HepG2 (cell line): ENCODE measurements at regions not wholly inside any gene's neighbourhood (a gene's known extent, or its start where the extent isn't known, plus 50 kb on each side); places are given as distances from the start of the nearest gene placed in this dataset.

Source experiments
- ATAC-seq: fragments of 200-7000 bp; cut with Tn5 transposase; 3 replicates; pipeline ENCODE4 v1.9.1; 2020; ENCODE audit warnings: mild to moderate bottlenecking, moderate library complexity
- BruUV-seq: library from RNA; stranded (reverse); fragments of 400-500 nt; replicated peaks from 2 replicates; lab custom pipeline; 2021; lab: Mats Ljungman, UMichigan
- CTCF ChIA-PET: fragments of 300-600 bp; formaldehyde crosslinking; extraction: SDS; loops from one replicate; lab custom pipeline; 2021; ENCODE audit warnings: low total read pairs, inconsistent platforms, low intra/inter-chr PET ratio; lab: Yijun Ruan, JAX
- POLR2A ChIA-PET: fragments of 350-600 bp; sonication (Branson Sonifier 250); formaldehyde crosslinking; loops from one replicate; lab custom pipeline; 2020; ENCODE audit warnings: antibody characterized with exemption, inconsistent platforms; lab: Yijun Ruan, JAX
- DNase-seq: peaks from one replicate; pipeline ENCODE4 v3.0.0-alpha.2; 2015; ENCODE audit warnings: low spot score
- FAIRE-seq: peaks from 3 replicates; lab custom pipeline; 2011; peaks lifted over from hg19 to GRCh38; lab: Jason Lieb, UNC
- H2AFZ ChIP-seq: one replicate; pipeline ENCODE4 v1.6.1; 2011; ENCODE audit warnings: low read length, inconsistent platforms
- H3K27ac ChIP-seq: fragments of 300-600 bp; 3 replicates; pipeline ENCODE4 v1.8.0; 2011; ENCODE audit warnings: mixed run types, mild to moderate bottlenecking, mixed read lengths, low read length, inconsistent platforms; ENCODE audit not compliant: insufficient read depth; ENCODE audit errors: extremely low read length
- H3K27me3 ChIP-seq, 2 experiments: fragments of 200-600 bp in 1 of 2; 2 replicates in 1 of 2; 3 replicates in 1 of 2; pipeline versions ENCODE4 v1.6.0 to v1.8.0; 2011; ENCODE audit warnings: low read length in 2 of 2, mild to moderate bottlenecking in 2 of 2, moderate library complexity in 2 of 2, inconsistent platforms in 1 of 2; ENCODE audit not compliant: insufficient read depth in 2 of 2, control insufficient read depth in 1 of 2
- H3K36me3 ChIP-seq, 2 experiments: fragments of 200-600 bp in 1 of 2; replicated peaks in 1 of 2; 2 replicates in 1 of 2; 3 replicates in 1 of 2; pipeline versions ENCODE4 v1.5.1 to v1.8.0; 2011; ENCODE audit warnings: low read length in 2 of 2, inconsistent platforms in 1 of 2; ENCODE audit not compliant: insufficient read depth in 2 of 2, control insufficient read depth in 1 of 2
- H3K4me1 ChIP-seq: 2 replicates; pipeline ENCODE4 v1.5.1; 2012; ENCODE audit warnings: low read length, inconsistent platforms; ENCODE audit not compliant: insufficient read depth
- H3K4me2 ChIP-seq: 2 replicates; pipeline ENCODE4 v1.6.0; 2011; ENCODE audit warnings: low read depth, low read length, inconsistent platforms
- H3K4me3 ChIP-seq, 3 experiments: fragments of 200-600 bp in 1 of 3; sonication (generic), shearing (Covaris generic) in 1 of 3; replicated peaks in 1 of 3; 2 replicates each; pipeline ENCODE4 v1.5.1; 2011 to 2016; ENCODE audit warnings: low read length in 3 of 3, inconsistent platforms in 2 of 3, low read depth in 2 of 3, mild to moderate bottlenecking in 2 of 3, control low read depth in 1 of 3, mixed read lengths in 1 of 3; ENCODE audit not compliant: insufficient read depth in 1 of 3
- H3K79me2 ChIP-seq: one replicate; pipeline ENCODE4 v1.6.1; 2011; ENCODE audit warnings: low read length, inconsistent platforms; ENCODE audit not compliant: insufficient read depth
- H3K9ac ChIP-seq: 2 replicates; pipeline ENCODE4 v1.6.0; 2011; ENCODE audit warnings: mild to moderate bottlenecking, low read depth, low read length, inconsistent platforms; ENCODE audit not compliant: insufficient read depth
- H3K9me3 ChIP-seq: 2 replicates; pipeline ENCODE4 v1.5.1; 2012; ENCODE audit warnings: mild to moderate bottlenecking, low read length
- H4K20me1 ChIP-seq: 2 replicates; pipeline ENCODE4 v1.6.0; 2011; ENCODE audit warnings: inconsistent platforms, mild to moderate bottlenecking, low read length, moderate library complexity; ENCODE audit not compliant: insufficient read depth
- ATAD3A ChIP-seq: sonication (generic); formaldehyde crosslinking; IDR thresholded peaks from 2 replicates; pipeline ENCODE4 v1.4.0; 2020; ENCODE audit warnings: missing genetic modification reagents
- BRCA1 ChIP-seq: sonication (generic); formaldehyde crosslinking; IDR thresholded peaks from 2 replicates; pipeline ENCODE4 v1.4.0; 2020; ENCODE audit warnings: missing genetic modification reagents
- DR1 ChIP-seq: sonication (generic); formaldehyde crosslinking; IDR thresholded peaks from 2 replicates; pipeline ENCODE4 v1.8.0; 2021; ENCODE audit warnings: mild to moderate bottlenecking, missing genetic modification reagents, inconsistent platforms
- ELF1 ChIP-seq: sonication (generic); formaldehyde crosslinking; IDR thresholded peaks from 2 replicates; pipeline ENCODE4 v1.4.0; 2020; ENCODE audit warnings: missing genetic modification reagents
- STAG1 ChIP-seq: sonication (generic); formaldehyde crosslinking; IDR thresholded peaks from 2 replicates; pipeline ENCODE4 v1.4.0; 2020; ENCODE audit warnings: missing genetic modification reagents
- ZNF772 ChIP-seq: sonication (generic); formaldehyde crosslinking; IDR thresholded peaks from 2 replicates; pipeline ENCODE4 v1.5.0; 2020; ENCODE audit warnings: mild to moderate bottlenecking, missing genetic modification reagents
- WGBS: methylation state at CpG from one replicate; pipeline ENCODE4 v1.1.6; 2017; ENCODE audit warnings: low lambda C conversion rate; 5-methylcytosine and 5-hydroxymethylcytosine counted together
- in situ Hi-C: cut with HindIII; loops from 2 replicates; pipeline ENCODE4 v1.10.0; 2017; ENCODE audit warnings: low pct_unique_long_range_greater_than_20kb; ENCODE audit not compliant: extremely low pct_ligation_motif_present
- intact Hi-C: fragments of 100-400 bp; cut with micrococcal nuclease; formaldehyde crosslinking; loops from one replicate; pipeline ENCODE4 v1.10.0; 2022; ENCODE audit not compliant: unreplicated experiment
- TF ChIP-seq, protein P1 (sequence below): sonication (generic); formaldehyde crosslinking; IDR thresholded peaks from 2 replicates; pipeline ENCODE4 v1.4.0; 2020; ENCODE audit warnings: missing genetic modification reagents, borderline replicate concordance
- TF ChIP-seq, protein P2 (sequence below): sonication (generic); formaldehyde crosslinking; IDR thresholded peaks from 2 replicates; pipeline ENCODE4 v1.8.0; 2022; ENCODE audit warnings: missing genetic modification reagents, low read depth, mild to moderate bottlenecking, borderline replicate concordance
- TF ChIP-seq, protein P3 (sequence below): sonication (generic); formaldehyde crosslinking; IDR thresholded peaks from 2 replicates; pipeline ENCODE4 v1.4.0; 2020; ENCODE audit warnings: missing genetic modification reagents, borderline replicate concordance
- TF ChIP-seq, protein P4 (sequence below): sonication (generic); formaldehyde crosslinking; IDR thresholded peaks from 2 replicates; pipeline ENCODE4 v1.5.0; 2020; ENCODE audit warnings: mild to moderate bottlenecking, missing genetic modification reagents, moderate library complexity

DNA sequence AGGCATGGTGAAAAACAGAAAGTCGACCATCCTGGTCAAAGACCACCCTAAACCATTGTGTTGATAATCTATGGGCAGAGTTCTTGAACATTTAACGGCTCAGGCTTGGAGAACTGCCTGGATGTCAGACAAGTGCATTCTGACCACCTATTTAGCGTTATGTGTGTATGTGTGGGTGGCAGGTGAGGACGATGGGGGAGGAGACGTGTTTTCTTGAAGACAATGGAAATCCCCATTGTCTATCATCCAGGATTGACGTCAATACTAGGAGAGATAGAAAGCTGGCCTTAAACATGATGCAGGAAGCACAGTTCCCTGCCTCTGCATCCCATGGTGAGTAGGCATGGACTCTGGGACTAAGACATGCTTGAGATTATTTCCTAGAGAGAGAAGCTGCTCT is 157.4 kb upstream of the MAF start (continued):
- no peak for TF ChIP-seq DR1 (CRISPR knock-in tag)
- no peak for TF ChIP-seq ELF1
- TF ChIP-seq, protein P1, sequence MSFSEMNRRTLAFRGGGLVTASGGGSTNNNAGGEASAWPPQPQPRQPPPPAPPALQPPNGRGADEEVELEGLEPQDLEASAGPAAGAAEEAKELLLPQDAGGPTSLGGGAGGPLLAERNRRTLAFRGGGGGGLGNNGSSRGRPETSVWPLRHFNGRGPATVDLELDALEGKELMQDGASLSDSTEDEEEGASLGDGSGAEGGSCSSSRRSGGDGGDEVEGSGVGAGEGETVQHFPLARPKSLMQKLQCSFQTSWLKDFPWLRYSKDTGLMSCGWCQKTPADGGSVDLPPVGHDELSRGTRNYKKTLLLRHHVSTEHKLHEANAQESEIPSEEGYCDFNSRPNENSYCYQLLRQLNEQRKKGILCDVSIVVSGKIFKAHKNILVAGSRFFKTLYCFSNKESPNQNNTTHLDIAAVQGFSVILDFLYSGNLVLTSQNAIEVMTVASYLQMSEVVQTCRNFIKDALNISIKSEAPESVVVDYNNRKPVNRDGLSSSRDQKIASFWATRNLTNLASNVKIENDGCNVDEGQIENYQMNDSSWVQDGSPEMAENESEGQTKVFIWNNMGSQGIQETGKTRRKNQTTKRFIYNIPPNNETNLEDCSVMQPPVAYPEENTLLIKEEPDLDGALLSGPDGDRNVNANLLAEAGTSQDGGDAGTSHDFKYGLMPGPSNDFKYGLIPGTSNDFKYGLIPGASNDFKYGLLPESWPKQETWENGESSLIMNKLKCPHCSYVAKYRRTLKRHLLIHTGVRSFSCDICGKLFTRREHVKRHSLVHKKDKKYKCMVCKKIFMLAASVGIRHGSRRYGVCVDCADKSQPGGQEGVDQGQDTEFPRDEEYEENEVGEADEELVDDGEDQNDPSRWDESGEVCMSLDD (CRISPR knock-in tag): no peak
- no peak for TF ChIP-seq ATAD3A (CRISPR knock-in tag)
- TF ChIP-seq, protein P2, sequence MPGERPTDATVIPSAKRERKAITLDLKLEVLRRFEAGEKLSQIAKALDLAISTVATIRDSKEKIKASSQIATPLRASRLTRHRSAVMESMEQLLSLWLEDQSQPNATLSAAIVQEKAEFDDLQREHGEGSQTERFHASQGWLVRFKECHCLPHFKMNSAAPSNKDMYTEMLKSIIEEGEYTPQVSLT (CRISPR knock-in tag): no peak
- TF ChIP-seq, protein P3, sequence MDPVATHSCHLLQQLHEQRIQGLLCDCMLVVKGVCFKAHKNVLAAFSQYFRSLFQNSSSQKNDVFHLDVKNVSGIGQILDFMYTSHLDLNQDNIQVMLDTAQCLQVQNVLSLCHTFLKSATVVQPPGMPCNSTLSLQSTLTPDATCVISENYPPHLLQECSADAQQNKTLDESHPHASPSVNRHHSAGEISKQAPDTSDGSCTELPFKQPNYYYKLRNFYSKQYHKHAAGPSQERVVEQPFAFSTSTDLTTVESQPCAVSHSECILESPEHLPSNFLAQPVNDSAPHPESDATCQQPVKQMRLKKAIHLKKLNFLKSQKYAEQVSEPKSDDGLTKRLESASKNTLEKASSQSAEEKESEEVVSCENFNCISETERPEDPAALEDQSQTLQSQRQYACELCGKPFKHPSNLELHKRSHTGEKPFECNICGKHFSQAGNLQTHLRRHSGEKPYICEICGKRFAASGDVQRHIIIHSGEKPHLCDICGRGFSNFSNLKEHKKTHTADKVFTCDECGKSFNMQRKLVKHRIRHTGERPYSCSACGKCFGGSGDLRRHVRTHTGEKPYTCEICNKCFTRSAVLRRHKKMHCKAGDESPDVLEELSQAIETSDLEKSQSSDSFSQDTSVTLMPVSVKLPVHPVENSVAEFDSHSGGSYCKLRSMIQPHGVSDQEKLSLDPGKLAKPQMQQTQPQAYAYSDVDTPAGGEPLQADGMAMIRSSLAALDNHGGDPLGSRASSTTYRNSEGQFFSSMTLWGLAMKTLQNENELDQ (CRISPR knock-in tag): no peak

DNA sequence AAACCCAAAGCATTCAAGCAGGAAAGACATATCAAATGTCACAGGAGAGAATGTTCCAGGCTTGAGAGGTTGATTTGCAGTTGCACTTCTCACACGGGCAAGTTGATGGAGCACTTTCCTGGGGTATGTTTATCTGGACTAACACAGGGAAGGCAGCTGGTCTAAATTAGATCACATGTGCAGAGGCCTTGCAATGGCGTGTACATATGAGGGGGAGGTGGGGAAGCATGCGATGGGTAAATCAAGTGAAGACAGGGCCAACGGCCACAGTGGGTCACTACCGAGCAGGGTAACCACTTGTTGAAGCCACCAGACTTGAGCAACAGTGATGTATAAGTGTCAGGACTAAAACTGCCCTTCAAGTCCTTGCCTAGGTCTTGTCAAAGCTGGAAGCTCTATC is 156.6 kb upstream of the MAF start:
- Histone ChIP-seq H4K20me1 (no peaks in the 10 kb centered on the region), H3K27me3 (no peaks in the 10 kb centered on the region), H3K4me3 (no peak overlapping the region), H2AFZ (no peak overlapping the region), H3K9ac (no peak overlapping the region), H3K9me3 (peaks cover under 1% of the 10 kb centered on the region; the same call in 1 of the 2 replicates), H3K4me2 (no peak overlapping the region), H3K27ac (no peak overlapping the region), H3K79me2 (no peaks in the 10 kb centered on the region), H3K36me3 (no peaks in the 10 kb centered on the region), H3K4me1 (peaks cover 10% of the 10 kb centered on the region; the same call in 1 of the 2 replicates)
- intact Hi-C loops (no loop called here), in situ Hi-C loops (no loop called here)
- ATAC-seq: peak; percentile 54; the same call in 2 of the 3 replicates
- no TSS peak for BruUV-seq
- WGBS: 64% methylated on average over 5 of the region's 5 CpGs
- no peak for FAIRE-seq
- no peak for TF ChIP-seq ZNF772 (CRISPR knock-in tag)
- no peak for TF ChIP-seq BRCA1 (CRISPR knock-in tag)
- TF ChIP-seq STAG1 (CRISPR knock-in tag): peak; percentile 39
- TF ChIP-seq, protein P4, sequence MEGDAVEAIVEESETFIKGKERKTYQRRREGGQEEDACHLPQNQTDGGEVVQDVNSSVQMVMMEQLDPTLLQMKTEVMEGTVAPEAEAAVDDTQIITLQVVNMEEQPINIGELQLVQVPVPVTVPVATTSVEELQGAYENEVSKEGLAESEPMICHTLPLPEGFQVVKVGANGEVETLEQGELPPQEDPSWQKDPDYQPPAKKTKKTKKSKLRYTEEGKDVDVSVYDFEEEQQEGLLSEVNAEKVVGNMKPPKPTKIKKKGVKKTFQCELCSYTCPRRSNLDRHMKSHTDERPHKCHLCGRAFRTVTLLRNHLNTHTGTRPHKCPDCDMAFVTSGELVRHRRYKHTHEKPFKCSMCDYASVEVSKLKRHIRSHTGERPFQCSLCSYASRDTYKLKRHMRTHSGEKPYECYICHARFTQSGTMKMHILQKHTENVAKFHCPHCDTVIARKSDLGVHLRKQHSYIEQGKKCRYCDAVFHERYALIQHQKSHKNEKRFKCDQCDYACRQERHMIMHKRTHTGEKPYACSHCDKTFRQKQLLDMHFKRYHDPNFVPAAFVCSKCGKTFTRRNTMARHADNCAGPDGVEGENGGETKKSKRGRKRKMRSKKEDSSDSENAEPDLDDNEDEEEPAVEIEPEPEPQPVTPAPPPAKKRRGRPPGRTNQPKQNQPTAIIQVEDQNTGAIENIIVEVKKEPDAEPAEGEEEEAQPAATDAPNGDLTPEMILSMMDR (CRISPR knock-in tag): peak; percentile 18; the same call in 1 of the 2 replicates
- ChIA-PET CTCF (no interaction called here), POLR2A (no interaction called here)
- no peak for DNase-seq
